H1 (cell line): ENCODE measurements at regions not wholly inside any gene's neighbourhood (a gene's known extent, or its start where the extent isn't known, plus 50 kb on each side); places are given as distances from the start of the nearest gene placed in this dataset.

Experiments
- CTCF ChIA-PET: fragments of 300-600 bp; sonication (Branson Sonifier 250); formaldehyde crosslinking; loops from one replicate; lab custom pipeline; 2021; ENCODE audit not compliant: partially characterized antibody; lab: Charles Lee
- POLR2A ChIA-PET: fragments of 300-600 bp; sonication (Branson Sonifier 250); formaldehyde crosslinking; loops from one replicate; lab custom pipeline; 2021; ENCODE audit warnings: inconsistent platforms; ENCODE audit not compliant: partially characterized antibody; lab: Charles Lee
- DNase-seq, 2 experiments: peaks; one replicate each; pipeline versions ENCODE4 v3.0.0 to v3.0.0-alpha.2; 2010 to 2022; ENCODE audit warnings: low spot score in 2 of 2, low read depth in 1 of 2, mixed read lengths in 1 of 2
- FAIRE-seq: peaks from 2 replicates; lab custom pipeline; 2011; peaks lifted over from hg19 to GRCh38; lab: Jason Lieb, UNC
- H2AFZ ChIP-seq: 2 replicates; pipeline ENCODE4 v1.8.1; 2012; ENCODE audit warnings: low read length, inconsistent platforms
- H2AK5ac ChIP-seq: 2 replicates; pipeline ENCODE4 v1.6.1; 2013; ENCODE audit warnings: low read depth, low read length
- H2BK120ac ChIP-seq: replicated peaks from 2 replicates; pipeline ENCODE3; 2013; ENCODE audit warnings: low read depth, low read length, inconsistent platforms
- H2BK12ac ChIP-seq: 2 replicates; pipeline ENCODE4 v1.6.1; 2013; ENCODE audit warnings: low read depth, low read length
- H2BK15ac ChIP-seq: 2 replicates; pipeline ENCODE4 v1.6.1; 2013; ENCODE audit warnings: low read length
- H2BK20ac ChIP-seq: 2 replicates; pipeline ENCODE4 v1.6.1; 2013; ENCODE audit warnings: low read length
- H2BK5ac ChIP-seq: 2 replicates; pipeline ENCODE4 v1.6.1; 2013; ENCODE audit warnings: low read depth, low read length
- H3K14ac ChIP-seq: 2 replicates; pipeline ENCODE4 v1.6.1; 2013; ENCODE audit warnings: inconsistent platforms; ENCODE audit not compliant: insufficient read length
- H3K18ac ChIP-seq: 2 replicates; pipeline ENCODE4 v1.6.1; 2013; ENCODE audit warnings: low read length; ENCODE audit errors: extremely low read depth
- H3K23ac ChIP-seq: 2 replicates; pipeline ENCODE4 v1.6.1; 2013; ENCODE audit warnings: inconsistent platforms; ENCODE audit not compliant: insufficient read length
- H3K23me2 ChIP-seq: 2 replicates; pipeline ENCODE4 v1.6.1; 2013; ENCODE audit warnings: low read depth, low read length
- H3K27ac ChIP-seq: 2 replicates; pipeline ENCODE4 v1.6.1; 2011; ENCODE audit warnings: low read depth, low read length, inconsistent platforms
- H3K27me3 ChIP-seq, 4 experiments: replicated peaks in 1 of 4; 1 replicate in 1 of 4; 2 replicates in 3 of 4; pipeline versions ENCODE4 v1.6.1 to v1.8.1; 2011 to 2013; ENCODE audit warnings: low read length in 3 of 4, mild to moderate bottlenecking in 3 of 4, inconsistent platforms in 2 of 4, mixed read lengths in 2 of 4, moderate library complexity in 1 of 4; ENCODE audit not compliant: control insufficient read depth in 3 of 4, insufficient read depth in 3 of 4; ENCODE audit errors: extremely low read depth in 1 of 4
- H3K36me3 ChIP-seq, 4 experiments: 2 replicates each; pipeline versions ENCODE4 v1.6.1 to v1.8.1; 2011 to 2013; ENCODE audit warnings: mild to moderate bottlenecking in 4 of 4, low read length in 3 of 4, moderate library complexity in 2 of 4, control low read depth in 1 of 4, inconsistent platforms in 1 of 4; ENCODE audit not compliant: insufficient read depth in 4 of 4, control insufficient read depth in 2 of 4
- H3K4ac ChIP-seq: replicated peaks from 2 replicates; pipeline ENCODE3; 2013; ENCODE audit warnings: low read length, low read depth, mixed read lengths, inconsistent platforms; ENCODE audit not compliant: insufficient read length
- H3K4me1 ChIP-seq, 4 experiments: replicated peaks in 1 of 4; 1 replicate in 1 of 4; 2 replicates in 3 of 4; pipeline versions ENCODE4 v1.6.1 to v1.8.1; 2011 to 2013; ENCODE audit warnings: low read length in 3 of 4, inconsistent platforms in 2 of 4, mixed read lengths in 1 of 4; ENCODE audit not compliant: insufficient read depth in 4 of 4, control insufficient read depth in 3 of 4
- H3K4me2 ChIP-seq, 2 experiments: 2 replicates each; pipeline versions ENCODE4 v1.6.1 to v1.8.1; 2011 to 2013; ENCODE audit warnings: low read depth in 2 of 2, low read length in 2 of 2, control low read depth in 1 of 2, inconsistent platforms in 1 of 2, mild to moderate bottlenecking in 1 of 2; ENCODE audit not compliant: insufficient read depth in 1 of 2
- H3K4me3 ChIP-seq, 4 experiments: fragments of 200-600, 300-600 bp in 1 of 4; sonication (generic), shearing (Covaris generic), sonication (Bioruptor Twin) in 1 of 4; 2 replicates each; pipeline versions ENCODE4 v1.5.1 to v1.8.1; 2011 to 2016; ENCODE audit warnings: low read length in 4 of 4, low read depth in 3 of 4, control low read depth in 2 of 4, inconsistent platforms in 2 of 4, mild to moderate bottlenecking in 2 of 4, mixed read lengths in 1 of 4, moderate library complexity in 1 of 4; ENCODE audit not compliant: insufficient read depth in 2 of 4; ENCODE audit errors: extremely low read depth in 1 of 4
- H3K56ac ChIP-seq: replicated peaks from 2 replicates; pipeline ENCODE3; 2013; ENCODE audit warnings: low read depth, mild to moderate bottlenecking, mixed read lengths, low read length, inconsistent platforms; ENCODE audit not compliant: insufficient read length
- H3K79me1 ChIP-seq: 2 replicates; pipeline ENCODE4 v1.6.1; 2013; ENCODE audit warnings: low read depth, low read length, control low read depth
- H3K79me2 ChIP-seq, 2 experiments: 2 replicates each; pipeline versions ENCODE4 v1.6.1 to v1.8.1; 2012 to 2013; ENCODE audit warnings: low read length in 2 of 2, mild to moderate bottlenecking in 2 of 2, inconsistent platforms in 1 of 2; ENCODE audit not compliant: insufficient read depth in 2 of 2, control insufficient read depth in 1 of 2
- H3K9ac ChIP-seq, 4 experiments: replicated peaks in 1 of 4; 1 replicate in 1 of 4; 2 replicates in 3 of 4; pipeline versions ENCODE4 v1.6.1 to v1.8.1; 2011 to 2013; ENCODE audit warnings: low read depth in 3 of 4, low read length in 3 of 4, control low read depth in 2 of 4, mild to moderate bottlenecking in 2 of 4, moderate library complexity in 2 of 4, inconsistent platforms in 1 of 4; ENCODE audit errors: extremely low read depth in 1 of 4
- H3K9me3 ChIP-seq, 2 experiments: 2 replicates each; pipeline versions ENCODE4 v1.6.1 to v1.8.1; 2012 to 2013; ENCODE audit warnings: mild to moderate bottlenecking in 2 of 2, moderate library complexity in 2 of 2, control low read depth in 1 of 2, inconsistent platforms in 1 of 2, low read depth in 1 of 2, low read length in 1 of 2, mixed read lengths in 1 of 2; ENCODE audit not compliant: insufficient read depth in 2 of 2
- H4K20me1 ChIP-seq, 2 experiments: replicated peaks in 1 of 2; 2 replicates each; pipeline versions ENCODE3 to v1.8.1; 2011 to 2013; ENCODE audit warnings: inconsistent platforms in 2 of 2, low read length in 2 of 2, mild to moderate bottlenecking in 1 of 2; ENCODE audit not compliant: insufficient read depth in 2 of 2, control insufficient read depth in 1 of 2
- H4K5ac ChIP-seq: 2 replicates; pipeline ENCODE4 v1.6.1; 2013; ENCODE audit warnings: low read length, low read depth, mixed read lengths, inconsistent platforms; ENCODE audit not compliant: insufficient read length
- H4K8ac ChIP-seq: 2 replicates; pipeline ENCODE4 v1.8.0; 2013; ENCODE audit warnings: mild to moderate bottlenecking, moderate library complexity, low read length, inconsistent platforms; ENCODE audit not compliant: insufficient read depth; ENCODE audit errors: extremely low read depth
- H4K91ac ChIP-seq: replicated peaks from 2 replicates; pipeline ENCODE3; 2013; ENCODE audit warnings: low read length, mixed read lengths, inconsistent platforms; ENCODE audit not compliant: insufficient read length
- BCL11A ChIP-seq, 2 experiments: IDR thresholded peaks; one replicate each; pipeline ENCODE4 v1.6.1; 2011; ENCODE audit warnings: low read depth in 2 of 2, low read length in 2 of 2, mild to moderate bottlenecking in 2 of 2
- CTCF ChIP-seq, 3 experiments: IDR thresholded peaks; 1 replicate in 2 of 3; 2 replicates in 1 of 3; pipeline versions ENCODE4 v1.5.1 to v1.6.1; 2011; ENCODE audit warnings: low read length in 3 of 3, mild to moderate bottlenecking in 3 of 3, inconsistent platforms in 2 of 3, low read depth in 1 of 3, moderate library complexity in 1 of 3; ENCODE audit not compliant: insufficient read depth in 1 of 3; ENCODE audit errors: control extremely low read depth in 1 of 3
- EGR1 ChIP-seq: IDR thresholded peaks from 2 replicates; pipeline ENCODE4 v1.6.1; 2011; ENCODE audit warnings: low read depth, low read length, borderline replicate concordance
- FOSL1 ChIP-seq: IDR thresholded peaks from 2 replicates; pipeline ENCODE4 v1.6.1; 2011; ENCODE audit warnings: mild to moderate bottlenecking, low read depth, low read length, moderate library complexity; ENCODE audit not compliant: insufficient read depth
- JUN ChIP-seq: IDR thresholded peaks from 2 replicates; pipeline ENCODE4 v1.6.1; 2011; ENCODE audit warnings: low read depth, mild to moderate bottlenecking, improper control_type of control experiment, low read length
- NANOG ChIP-seq: IDR thresholded peaks from 2 replicates; pipeline ENCODE4 v1.6.1; 2011; ENCODE audit warnings: low read length, low read depth, mild to moderate bottlenecking, inconsistent platforms; ENCODE audit not compliant: insufficient read depth, poor library complexity, severe bottlenecking
- SAP30 ChIP-seq: fragments of 300-600 bp; sonication (generic); IDR thresholded peaks from 2 replicates; pipeline ENCODE4 v1.7.1; 2012; ENCODE audit warnings: low read length, moderate library complexity, mild to moderate bottlenecking, inconsistent platforms; ENCODE audit not compliant: insufficient read depth, insufficient replicate concordance
- USF2 ChIP-seq: IDR thresholded peaks from 2 replicates; pipeline ENCODE4 v1.6.1; 2011; ENCODE audit warnings: low read length, improper control_type of control experiment
- WGBS, 2 experiments: shearing (Covaris generic) in 1 of 2; methylation state at CpG; one replicate each; pipeline versions ENCODE4 v1.1.6 to v1.1.7; 2013 to 2015; ENCODE audit warnings: low lambda C conversion rate in 2 of 2, mixed read lengths in 2 of 2, inconsistent platforms in 1 of 2, low coverage in 1 of 2, missing lambda C conversion rate in 1 of 2; ENCODE audit not compliant: insufficient replicate concordance in 2 of 2, insufficient coverage in 1 of 2, insufficient read length in 1 of 2; ENCODE audit errors: extremely low coverage in 1 of 2, missing lambda C conversion rate in 1 of 2; 5-methylcytosine and 5-hydroxymethylcytosine counted together
- TF ChIP-seq, protein P1 (sequence below): IDR thresholded peaks from 2 replicates; pipeline ENCODE4 v1.6.1; 2012; ENCODE audit warnings: low read length, inconsistent platforms

- no peaks in the 10 kb centered on the region for H3K4me1 ChIP-seq
- H3K56ac ChIP-seq: no peak overlapping the region
- H2BK5ac ChIP-seq: no peak overlapping the region
- H2BK120ac ChIP-seq: no peak overlapping the region
- no peak overlapping the region for H3K4me2 ChIP-seq
- no peak overlapping the region for H2AFZ ChIP-seq
- H3K36me3 ChIP-seq: no peaks in the 10 kb centered on the region
- H3K9me3 ChIP-seq: no peaks in the 10 kb centered on the region
- no peak overlapping the region for H3K14ac ChIP-seq
- no peak overlapping the region for H2BK12ac ChIP-seq
- no peak overlapping the region for H3K4ac ChIP-seq
- H3K23me2 ChIP-seq: no peaks in the 10 kb centered on the region
- H4K5ac ChIP-seq: no peak overlapping the region
- no peak overlapping the region for H3K18ac ChIP-seq
- peaks cover 0 to 2% of the 10 kb centered on the region in 2 experiments for H4K20me1 ChIP-seq
- no peak overlapping the region for H2AK5ac ChIP-seq
- H3K27me3 ChIP-seq: no peaks in the 10 kb centered on the region
- H3K27ac ChIP-seq: no peak overlapping the region
- no peak overlapping the region for H4K8ac ChIP-seq
- no peak overlapping the region for H3K9ac ChIP-seq
- ChIA-PET POLR2A (no interaction called here), CTCF (no interaction called here)
- H3K79me1 ChIP-seq: no peaks in the 10 kb centered on the region
- H3K4me3 ChIP-seq: no peak overlapping the region
- FAIRE-seq: no peak
- no peaks in the 10 kb centered on the region for H3K79me2 ChIP-seq
- no peak overlapping the region for H2BK15ac ChIP-seq
- no peak for DNase-seq
- H4K91ac ChIP-seq: no peak overlapping the region
- 87% methylated on average over 5 of the region's 5 CpGs; no CpG with 5 or more reads in 1 of the 2 experiments for WGBS, 2 experiments
- no peak overlapping the region for H2BK20ac ChIP-seq
- no peak overlapping the region for H3K23ac ChIP-seq
- TF ChIP-seq FOSL1 (no peak), BCL11A (IDR thresholded peaks at IDR 0.05; ENCODE audit: low read depth in 2 of 2, low read length in 2 of 2) (no peak), CTCF (IDR thresholded peaks at IDR 0.05; ENCODE audit: control extremely low read depth in 1 of 3, insufficient read depth in 1 of 3, low read depth in 1 of 3, low read length in 3 of 3) (no peak), NANOG (no peak), SAP30 (no peak), JUN (no peak), USF2 (no peak), EGR1 (no peak)
- TF ChIP-seq, protein P1, sequence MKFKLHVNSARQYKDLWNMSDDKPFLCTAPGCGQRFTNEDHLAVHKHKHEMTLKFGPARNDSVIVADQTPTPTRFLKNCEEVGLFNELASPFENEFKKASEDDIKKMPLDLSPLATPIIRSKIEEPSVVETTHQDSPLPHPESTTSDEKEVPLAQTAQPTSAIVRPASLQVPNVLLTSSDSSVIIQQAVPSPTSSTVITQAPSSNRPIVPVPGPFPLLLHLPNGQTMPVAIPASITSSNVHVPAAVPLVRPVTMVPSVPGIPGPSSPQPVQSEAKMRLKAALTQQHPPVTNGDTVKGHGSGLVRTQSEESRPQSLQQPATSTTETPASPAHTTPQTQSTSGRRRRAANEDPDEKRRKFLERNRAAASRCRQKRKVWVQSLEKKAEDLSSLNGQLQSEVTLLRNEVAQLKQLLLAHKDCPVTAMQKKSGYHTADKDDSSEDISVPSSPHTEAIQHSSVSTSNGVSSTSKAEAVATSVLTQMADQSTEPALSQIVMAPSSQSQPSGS: no peak
Observed at GRCh38 chr4:20464381-20464780, 212.7 kb downstream of the SLIT2 start.
